ENCODE measurements at regions not wholly inside any gene's neighbourhood (a gene's known extent, or its start where the extent isn't known, plus 50 kb on each side); places are given as distances from the start of the nearest gene placed in this dataset.

DNA sequence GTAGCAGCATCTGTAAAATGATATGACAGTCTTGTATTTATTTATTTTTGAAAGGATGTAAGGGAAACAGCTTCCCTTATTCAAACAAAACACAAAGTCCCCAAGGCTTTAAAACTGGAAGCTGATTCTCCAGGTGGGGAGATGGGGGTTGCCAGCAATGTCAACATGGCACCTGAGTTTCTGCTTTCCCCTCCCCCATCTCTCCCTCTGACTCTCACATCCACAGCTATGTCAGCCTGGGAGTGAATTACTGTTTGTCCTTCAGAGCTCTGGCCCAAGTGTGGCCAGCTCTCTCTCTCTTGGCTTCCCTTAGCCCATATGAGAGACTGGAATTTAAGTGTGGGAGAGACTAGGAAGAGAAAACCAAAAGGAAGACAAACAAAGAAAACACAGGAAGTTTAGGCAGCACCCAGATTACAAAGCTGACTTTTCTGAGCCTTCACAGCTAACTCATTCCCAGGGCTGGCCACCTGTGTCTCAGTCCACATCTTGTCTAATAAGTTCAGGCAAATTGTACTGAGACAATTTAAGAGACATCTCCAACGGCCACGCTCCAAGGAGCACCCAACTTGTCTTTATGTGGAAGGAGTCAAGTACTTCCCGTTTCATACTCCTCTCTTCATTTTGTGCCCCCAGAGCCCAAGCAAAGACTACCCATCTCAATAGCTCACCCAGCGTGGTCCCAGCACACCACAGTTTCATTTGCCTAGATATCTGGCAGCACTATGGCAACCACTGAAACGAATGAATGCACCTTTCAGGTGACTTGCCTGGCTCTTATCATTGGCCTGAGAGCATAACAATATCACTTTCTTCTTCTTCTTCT lies 69.2 kb downstream of the SOX9 start:
- WGBS, 2 donors = 41 to 55% methylated on average over 5 of the region's 5 CpGs
- no peaks in the 10 kb centered on the region for H3K36me3 ChIP-seq
- intact Hi-C loops (cut with DNase I) = no loop called here

DNA sequence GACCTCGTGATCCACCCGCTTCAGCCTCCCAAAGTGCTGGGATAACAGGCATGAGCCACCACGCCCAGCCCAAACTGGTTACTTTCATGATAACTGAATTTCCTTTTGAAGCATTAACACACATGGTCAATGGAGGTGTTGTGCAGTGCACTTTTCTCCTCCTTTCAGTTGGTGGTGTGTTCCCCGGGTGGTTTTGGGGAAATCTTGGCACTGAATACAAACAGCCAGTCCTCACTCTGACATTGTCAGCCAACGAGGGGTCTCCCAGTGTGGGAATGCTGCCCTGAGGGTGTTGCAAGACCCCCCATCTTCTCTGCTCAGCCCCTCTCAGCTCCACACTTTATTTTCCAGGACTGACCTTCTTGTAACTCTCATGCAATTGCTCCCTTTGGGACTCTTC lies 70.5 kb downstream of the SOX9 start:
- Histone ChIP-seq H3K4me1 (peaks cover 7 to 23% of the 10 kb centered on the region in 2 donors), H3K27ac (no peak overlapping the region), H3K27me3 (no peaks in the 10 kb centered on the region), H3K4me3 (replicated peaks in 1 of 3) (no peak overlapping the region), H3K9me3 (no peaks in the 10 kb centered on the region), H3K36me3 (no peaks in the 10 kb centered on the region)
- intact Hi-C loops (cut with DNase I) = no loop called here
- WGBS, 2 donors = 86 to 96% methylated on average over 5 of the region's 5 CpGs
- DNase-seq = no peak
- TF ChIP-seq, protein P1, sequence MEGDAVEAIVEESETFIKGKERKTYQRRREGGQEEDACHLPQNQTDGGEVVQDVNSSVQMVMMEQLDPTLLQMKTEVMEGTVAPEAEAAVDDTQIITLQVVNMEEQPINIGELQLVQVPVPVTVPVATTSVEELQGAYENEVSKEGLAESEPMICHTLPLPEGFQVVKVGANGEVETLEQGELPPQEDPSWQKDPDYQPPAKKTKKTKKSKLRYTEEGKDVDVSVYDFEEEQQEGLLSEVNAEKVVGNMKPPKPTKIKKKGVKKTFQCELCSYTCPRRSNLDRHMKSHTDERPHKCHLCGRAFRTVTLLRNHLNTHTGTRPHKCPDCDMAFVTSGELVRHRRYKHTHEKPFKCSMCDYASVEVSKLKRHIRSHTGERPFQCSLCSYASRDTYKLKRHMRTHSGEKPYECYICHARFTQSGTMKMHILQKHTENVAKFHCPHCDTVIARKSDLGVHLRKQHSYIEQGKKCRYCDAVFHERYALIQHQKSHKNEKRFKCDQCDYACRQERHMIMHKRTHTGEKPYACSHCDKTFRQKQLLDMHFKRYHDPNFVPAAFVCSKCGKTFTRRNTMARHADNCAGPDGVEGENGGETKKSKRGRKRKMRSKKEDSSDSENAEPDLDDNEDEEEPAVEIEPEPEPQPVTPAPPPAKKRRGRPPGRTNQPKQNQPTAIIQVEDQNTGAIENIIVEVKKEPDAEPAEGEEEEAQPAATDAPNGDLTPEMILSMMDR (IDR thresholded peaks at IDR 0.05) = no peak
- no peak for TF ChIP-seq POLR2A (IDR thresholded peaks at IDR 0.05)

More for the DNA sequence above, 69.2 kb downstream of the SOX9 start:
- Histone ChIP-seq H3K27ac (peak overlapping the region in 1 of 3 donors; percentile 27), H3K9me3 (no peaks in the 10 kb centered on the region), H3K4me3 (replicated peaks in 1 of 3) (no peak overlapping the region), H3K4me1 (peaks cover 10 to 32% of the 10 kb centered on the region in 2 donors), H3K27me3 (no peaks in the 10 kb centered on the region)
- peak in 1 of 2 donors; percentile 20 for DNase-seq
- TF ChIP-seq, protein P1 (IDR thresholded peaks at IDR 0.05) = no peak

DNA sequence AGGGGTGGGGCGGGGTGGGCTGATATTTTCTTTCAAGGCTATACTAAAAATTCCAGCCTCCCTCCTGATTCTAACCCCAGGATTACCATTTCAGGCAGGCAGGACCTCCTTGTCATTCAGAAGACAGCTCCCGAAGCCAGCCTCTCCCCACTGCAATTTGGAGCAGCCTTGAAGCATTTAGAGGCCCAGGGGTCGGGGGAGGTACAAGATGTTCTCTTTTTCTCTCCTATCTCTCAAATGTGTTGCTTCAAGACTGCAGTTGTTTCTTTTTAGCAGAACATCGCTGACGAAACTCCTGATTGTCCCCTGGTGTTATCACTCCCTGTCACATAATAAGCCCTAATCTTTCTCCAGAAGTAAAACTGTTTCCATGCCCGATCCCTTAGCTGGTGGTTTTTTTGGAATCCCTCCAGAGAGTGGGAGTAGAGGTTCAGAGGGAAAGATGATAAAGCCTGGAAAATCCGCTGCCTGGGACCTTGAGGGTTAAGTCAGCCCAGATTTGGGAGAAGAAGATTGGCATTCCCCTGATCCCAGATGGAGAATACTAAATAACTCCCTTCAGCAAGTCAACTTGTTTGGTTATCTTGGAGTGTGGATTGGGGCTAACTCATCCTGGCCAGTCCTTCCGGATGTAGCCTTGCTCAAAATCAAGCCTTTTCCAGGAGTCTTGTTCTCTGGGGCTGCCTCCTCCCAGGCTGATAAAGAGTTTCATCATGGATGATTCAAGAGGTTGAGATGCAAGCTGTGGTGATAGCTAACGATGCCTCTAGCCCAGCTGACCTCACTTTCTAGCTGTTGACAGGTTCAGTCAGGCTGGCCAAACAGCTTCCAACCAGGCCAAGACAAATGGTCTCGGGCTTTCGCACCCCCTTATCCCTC lies 71.3 kb downstream of the SOX9 start:
- TF ChIP-seq, protein P1 (IDR thresholded peaks at IDR 0.05) = no peak
- TF ChIP-seq POLR2A (IDR thresholded peaks at IDR 0.05) = no peak
- Histone ChIP-seq H3K36me3 (no peaks in the 10 kb centered on the region), H3K27ac (no peak overlapping the region), H3K4me1 (peaks cover 6 to 22% of the 10 kb centered on the region in 2 donors), H3K9me3 (no peaks in the 10 kb centered on the region), H3K27me3 (no peaks in the 10 kb centered on the region), H3K4me3 (replicated peaks in 1 of 3) (no peak overlapping the region)
- 78 to 81% methylated on average over 11 of the region's 11 CpGs for WGBS, 2 donors
- intact Hi-C loops (cut with DNase I) = no loop called here
- DNase-seq = no peak

DNA sequence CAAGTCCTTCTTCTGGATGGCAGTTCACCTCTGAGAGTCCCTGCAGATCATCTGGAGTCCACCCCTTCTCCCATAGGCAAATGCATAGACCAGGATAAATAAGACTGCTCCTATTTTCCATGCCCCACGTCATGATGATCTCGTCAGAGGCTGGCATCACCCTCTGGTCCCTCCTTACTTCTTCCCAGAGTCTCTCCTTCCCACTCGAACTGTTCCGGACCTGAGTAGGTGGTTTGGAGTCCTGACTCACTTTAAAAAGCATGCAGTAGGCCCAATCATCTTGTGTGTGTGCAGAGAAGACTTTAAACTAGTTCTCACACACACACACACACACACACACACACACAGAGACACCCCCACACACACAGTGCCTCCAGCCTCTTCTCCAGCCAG lies 72.0 kb downstream of the SOX9 start:
- Histone ChIP-seq H3K9me3 (no peaks in the 10 kb centered on the region), H3K27me3 (no peaks in the 10 kb centered on the region), H3K4me3 (replicated peaks in 1 of 3) (no peak overlapping the region), H3K36me3 (no peaks in the 10 kb centered on the region), H3K27ac (no peak overlapping the region), H3K4me1 (peaks cover 1 to 16% of the 10 kb centered on the region in 2 donors)
- WGBS, 2 donors = 90 to 91% methylated on average over 4 of the region's 4 CpGs
- TF ChIP-seq POLR2A (IDR thresholded peaks at IDR 0.05) = no peak
- TF ChIP-seq, protein P1 (IDR thresholded peaks at IDR 0.05) = no peak
- no peak for DNase-seq
- intact Hi-C loops (cut with DNase I) = no loop called here

All from thyroid gland (tissue), 4 donors.